ENCODE measurements at regions not wholly inside any gene's neighbourhood (a gene's known extent, or its start where the extent isn't known, plus 50 kb on each side); places are given as distances from the start of the nearest gene placed in this dataset.
"Not testable (repeated sequence)": the region's sequence is repeated elsewhere in the genome, so short reads cannot be mapped to it uniquely, and the experiment has no call there.

- DNase-seq = no peak
Observed at GRCh38 chr16:63157818-63158217, 1121.6 kb upstream of the CDH8 start.

- DNase-seq = no peak
Observed at GRCh38 chr16:63146251-63146650, 1110.0 kb upstream of the CDH8 start.

- DNase-seq = no peak
Observed at GRCh38 chr16:63145411-63145810, 1109.2 kb upstream of the CDH8 start.

GRCh38 chr16:63135069-63135468 lies 1098.8 kb upstream of the CDH8 start:
- DNase-seq = no peak

GRCh38 chr16:63131503-63131902 lies 1095.3 kb upstream of the CDH8 start:
- DNase-seq = no peak

GRCh38 chr16:63130942-63131341 lies 1094.7 kb upstream of the CDH8 start:
- no peak for DNase-seq

- DNase-seq = no peak
Observed at GRCh38 chr16:63129411-63130125, 1093.3 kb upstream of the CDH8 start.

- DNase-seq = not testable (repeated sequence)
Observed at GRCh38 chr16:63119905-63120304, 1083.7 kb upstream of the CDH8 start.

GRCh38 chr16:63100082-63100481 lies 1063.8 kb upstream of the CDH8 start:
- DNase-seq = no peak

- DNase-seq = no peak
Observed at GRCh38 chr16:63096857-63097256, 1060.6 kb upstream of the CDH8 start.

GRCh38 chr16:63092736-63093135 lies 1056.5 kb upstream of the CDH8 start:
- DNase-seq = no peak

GRCh38 chr16:63082101-63082500 lies 1045.9 kb upstream of the CDH8 start:
- DNase-seq = no peak

- no peak for DNase-seq
Observed at GRCh38 chr16:63080746-63081145, 1044.5 kb upstream of the CDH8 start.

GRCh38 chr16:63069047-63069446 lies 1032.8 kb upstream of the CDH8 start:
- DNase-seq = no peak

GRCh38 chr16:63067141-63067540 lies 1030.9 kb upstream of the CDH8 start:
- no peak for DNase-seq

GRCh38 chr16:63066552-63066951 lies 1030.3 kb upstream of the CDH8 start:
- no peak for DNase-seq

GRCh38 chr16:63061319-63061718 lies 1025.1 kb upstream of the CDH8 start:
- no peak for DNase-seq

- no peak for DNase-seq
Observed at GRCh38 chr16:63059676-63060075, 1023.4 kb upstream of the CDH8 start.

- DNase-seq = no peak
Observed at GRCh38 chr16:63057341-63057740, 1021.1 kb upstream of the CDH8 start.

GRCh38 chr16:63050391-63050790 lies 1014.2 kb upstream of the CDH8 start:
- DNase-seq = no peak

GRCh38 chr16:63038397-63039106 lies 1002.3 kb upstream of the CDH8 start:
- peak; percentile 3 for DNase-seq

GRCh38 chr16:63037761-63038396 lies 1001.6 kb upstream of the CDH8 start:
- peak; percentile 6 for DNase-seq

GRCh38 chr16:63018581-63019223 lies 982.5 kb upstream of the CDH8 start:
- no peak for DNase-seq

- DNase-seq = no peak
Observed at GRCh38 chr16:63008688-63009087, 972.5 kb upstream of the CDH8 start.
